K562 (cell line): ENCODE measurements at regions not wholly inside any gene's neighbourhood (a gene's known extent, or its start where the extent isn't known, plus 50 kb on each side); places are given as distances from the start of the nearest gene placed in this dataset.

Experiments used
- ATAC-seq: fragments of 200-7000 bp; cut with Tn5 transposase; 3 replicates; pipeline ENCODE4 v1.9.1; 2020; ENCODE audit warnings: moderate library complexity
- BruUV-seq: library from RNA; stranded (reverse); fragments of 400-500 nt; replicated peaks from 2 replicates; lab custom pipeline; 2021; lab: Mats Ljungman, UMichigan
- CTCF ChIA-PET: fragments of 300-600 bp; formaldehyde crosslinking; extraction: SDS; loops from one replicate; lab custom pipeline; 2021; ENCODE audit warnings: low intra/inter-chr PET ratio; lab: Yijun Ruan, JAX
- POLR2A ChIA-PET: fragments of 300-600, 350-650 bp; sonication (Branson Sonifier 250); formaldehyde crosslinking; extraction: SDS; loops from one replicate; lab custom pipeline; 2021; ENCODE audit warnings: antibody characterized with exemption, inconsistent platforms; lab: Yijun Ruan, JAX
- DNase-seq, 4 experiments: peaks; one replicate each; pipeline versions ENCODE4 v3.0.0 to v3.0.0-alpha.2; 2011 to 2018; ENCODE audit warnings: low spot score in 3 of 4, mixed read lengths in 3 of 4; ENCODE audit errors: extremely low read depth in 1 of 4
- FAIRE-seq: peaks from 2 replicates; lab custom pipeline; 2011; peaks lifted over from hg19 to GRCh38; lab: Jason Lieb, UNC
- H2AFZ ChIP-seq: 2 replicates; pipeline ENCODE4 v1.6.0; 2011; ENCODE audit warnings: low read depth, low read length, control low read depth, inconsistent platforms
- H3K27ac ChIP-seq: fragments of 200-600 bp; 3 replicates; pipeline ENCODE4 v1.8.0; 2011; ENCODE audit warnings: low read depth, mild to moderate bottlenecking, control low read depth, inconsistent platforms, low read length, moderate library complexity, mixed read lengths; ENCODE audit errors: extremely low read depth
- H3K27me3 ChIP-seq, 2 experiments: fragments of 300-600 bp in 1 of 2; 2 replicates in 1 of 2; 3 replicates in 1 of 2; pipeline versions ENCODE4 v1.6.0 to v1.8.0; 2011; ENCODE audit warnings: inconsistent platforms in 2 of 2, low read length in 2 of 2, mild to moderate bottlenecking in 1 of 2, mixed read lengths in 1 of 2, moderate library complexity in 1 of 2; ENCODE audit not compliant: control insufficient read depth in 2 of 2, insufficient read depth in 2 of 2
- H3K36me3 ChIP-seq: fragments of 300-600 bp; 3 replicates; pipeline ENCODE4 v1.8.0; 2011; ENCODE audit warnings: mild to moderate bottlenecking, low read length, inconsistent platforms; ENCODE audit not compliant: control insufficient read depth, insufficient read depth
- H3K4me1 ChIP-seq, 2 experiments: fragments of 200-600 bp in 1 of 2; replicated peaks in 1 of 2; 2 replicates in 1 of 2; 3 replicates in 1 of 2; pipeline versions ENCODE4 v1.5.1 to v1.8.0; 2011; ENCODE audit warnings: inconsistent platforms in 2 of 2, low read length in 2 of 2, mild to moderate bottlenecking in 1 of 2, mixed read lengths in 1 of 2, moderate library complexity in 1 of 2; ENCODE audit not compliant: control insufficient read depth in 2 of 2, insufficient read depth in 2 of 2
- H3K4me2 ChIP-seq: 2 replicates; pipeline ENCODE4 v1.6.1; 2011; ENCODE audit warnings: low read length, control low read depth, inconsistent platforms, mixed read lengths; ENCODE audit not compliant: insufficient read depth
- H3K4me3 ChIP-seq: fragments of 200-600 bp; sonication (generic), shearing (Covaris generic); 2 replicates; pipeline ENCODE4 v1.5.1; 2016; ENCODE audit warnings: control low read depth, inconsistent platforms
- H3K79me2 ChIP-seq: fragments of 200-600 bp; 3 replicates; pipeline ENCODE4 v1.8.0; 2011; ENCODE audit warnings: low read length, inconsistent platforms; ENCODE audit not compliant: control insufficient read depth, insufficient read depth
- H3K9ac ChIP-seq, 2 experiments: 2 replicates each; pipeline versions ENCODE4 v1.6.0 to v1.6.1; 2011; ENCODE audit warnings: low read depth in 2 of 2, low read length in 2 of 2, control low read depth in 1 of 2, inconsistent platforms in 1 of 2, mild to moderate bottlenecking in 1 of 2, mixed read lengths in 1 of 2; ENCODE audit not compliant: insufficient read depth in 1 of 2
- H3K9me1 ChIP-seq: one replicate; pipeline ENCODE4 v1.6.0; 2011; ENCODE audit warnings: inconsistent platforms, mild to moderate bottlenecking, low read length, moderate library complexity; ENCODE audit not compliant: control insufficient read depth, insufficient read depth
- H3K9me3 ChIP-seq: replicated peaks from 2 replicates; pipeline ENCODE4 v1.5.1; 2011; ENCODE audit warnings: low read depth, low read length, inconsistent platforms; ENCODE audit not compliant: control insufficient read depth, insufficient read depth
- H4K20me1 ChIP-seq: replicated peaks from 2 replicates; pipeline ENCODE4 v1.6.1; 2011; ENCODE audit warnings: low read length, inconsistent platforms, mixed read lengths; ENCODE audit not compliant: control insufficient read depth, insufficient read depth
- CBX5 ChIP-seq: IDR thresholded peaks from 2 replicates; pipeline ENCODE4 v1.6.1; 2014; ENCODE audit warnings: low read depth, borderline replicate concordance
- HMGXB4 ChIP-seq: sonication (generic); formaldehyde crosslinking; IDR thresholded peaks from 2 replicates; pipeline ENCODE4 v1.8.1; 2023; ENCODE audit warnings: mild to moderate bottlenecking, missing genetic modification reagents
- KDM1A ChIP-seq, 2 experiments: fragments of 450-650 bp; IDR thresholded peaks; 2 replicates each; pipeline ENCODE4 v1.6.1; 2016; ENCODE audit warnings: mild to moderate bottlenecking in 2 of 2
- KLF6 ChIP-seq: fragments of 250-450 bp; sonication (Bioruptor Pico); IDR thresholded peaks from 2 replicates; pipeline ENCODE4 v1.4.0; 2020; ENCODE audit warnings: mild to moderate bottlenecking, moderate library complexity, borderline replicate concordance
- MLX ChIP-seq, 2 experiments: fragments of 450-650 bp in 1 of 2; sonication (generic) in 1 of 2; formaldehyde crosslinking; conservative IDR thresholded peaks; 2 replicates each; pipeline versions ENCODE4 v1.4.0 to v1.8.1; 2020 to 2022; ENCODE audit warnings: mild to moderate bottlenecking in 1 of 2, missing genetic modification reagents in 1 of 2
- PBX2 ChIP-seq, 2 experiments: IDR thresholded peaks in 1 of 2; conservative IDR thresholded peaks in 1 of 2; 2 replicates each; pipeline ENCODE4 v1.6.1; 2016; ENCODE audit warnings: low read depth in 2 of 2, mild to moderate bottlenecking in 1 of 2, missing compliant biosample characterization in 1 of 2, missing genetic modification characterization in 1 of 2, moderate library complexity in 1 of 2
- SMARCE1 ChIP-seq: fragments of 450-650 bp; IDR thresholded peaks from 2 replicates; pipeline ENCODE4 v1.7.1; 2016; ENCODE audit warnings: mild to moderate bottlenecking
- SPI1 ChIP-seq: IDR thresholded peaks from 2 replicates; pipeline ENCODE4 v1.6.1; 2011; ENCODE audit warnings: low read depth, low read length, control low read depth, borderline replicate concordance
- ZNF717 ChIP-seq: fragments of 250-450 bp; sonication (Bioruptor Pico); IDR thresholded peaks from 2 replicates; pipeline ENCODE4 v1.5.0; 2021
- ZNF780A ChIP-seq: fragments of 250-450 bp; sonication (Bioruptor Pico); IDR thresholded peaks from 2 replicates; pipeline ENCODE4 v1.5.0; 2021; ENCODE audit warnings: mild to moderate bottlenecking
- WGBS: fragments of 100-300 bp; shearing (Covaris generic); methylation state at CpG from one replicate; pipeline ENCODE4 v1.1.6; 2016; ENCODE audit warnings: low coverage, mixed read lengths; ENCODE audit not compliant: insufficient coverage; ENCODE audit errors: missing lambda C conversion rate; 5-methylcytosine and 5-hydroxymethylcytosine counted together
- in situ Hi-C: fragments of 300-500 bp; cut with MboI; formaldehyde crosslinking; loops from 4 replicates; pipeline ENCODE4 v1.15.0; 2018; ENCODE audit warnings: inconsistent platforms, mixed read lengths
- intact Hi-C: fragments of 100-400 bp; cut with micrococcal nuclease; formaldehyde crosslinking; loops from 2 replicates; pipeline ENCODE4 v1.14.2; 2022
- TF ChIP-seq, protein P1 (sequence below): fragments of 250-450 bp; sonication (Bioruptor Pico); IDR thresholded peaks from 2 replicates; pipeline ENCODE4 v1.8.0; 2022; ENCODE audit warnings: moderate library complexity, mild to moderate bottlenecking, inconsistent platforms
- TF ChIP-seq, protein P2 (sequence below): fragments of 450-650 bp; IDR thresholded peaks from 2 replicates; pipeline ENCODE4 v1.6.1; 2016; ENCODE audit warnings: low read depth, mild to moderate bottlenecking, moderate library complexity

DNA sequence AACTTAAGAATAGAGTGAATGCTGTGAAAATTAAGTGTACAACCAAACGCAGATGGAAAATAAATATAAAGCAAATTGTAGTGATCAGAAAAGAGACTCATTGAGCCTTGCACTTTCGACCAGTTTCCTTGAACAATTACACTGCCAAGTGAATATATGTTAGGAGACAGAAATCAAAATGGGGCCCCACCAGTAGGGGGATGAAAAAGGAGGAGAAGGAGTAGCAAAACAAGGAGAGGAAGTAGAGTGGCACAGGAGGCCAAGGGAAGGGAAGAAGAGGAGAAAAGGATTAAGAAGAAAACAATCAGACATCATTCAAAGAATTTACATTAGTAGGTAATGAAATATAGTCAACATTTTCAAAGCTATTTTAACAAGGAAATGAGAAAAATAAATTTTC is 1770.6 kb downstream of the PLA2G4A start:
- ChIA-PET POLR2A (no interaction called here), CTCF (no interaction called here)
- no peaks in the 10 kb centered on the region; the same call in 1 of the 2 replicates for H3K9me3 ChIP-seq
- H3K27ac ChIP-seq, result no peak overlapping the region
- 0% methylated on average over 2 of the region's 2 CpGs for WGBS
- no peak for DNase-seq
- no peaks in the 10 kb centered on the region for H3K9me1 ChIP-seq
- no peaks in the 10 kb centered on the region for H3K27me3 ChIP-seq
- BruUV-seq, result no TSS peak
- intact Hi-C loops, result no loop called here
- no peaks in the 10 kb centered on the region for H4K20me1 ChIP-seq
- H3K9ac ChIP-seq, result no peak overlapping the region
- H3K4me2 ChIP-seq, result no peak overlapping the region
- in situ Hi-C loops, result no loop called here
- no peak for ATAC-seq
- no peaks in the 10 kb centered on the region for H3K79me2 ChIP-seq
- no peak overlapping the region for H2AFZ ChIP-seq
- TF ChIP-seq PBX2 (CRISPR knock-in tag; IDR thresholded peaks at IDR 0.05; ENCODE audit: low read depth), result no peak
- TF ChIP-seq PBX2 (tag; conservative IDR thresholded peaks at IDR 0.05; ENCODE audit: low read depth), result no peak
- no peak for TF ChIP-seq MLX (CRISPR knock-in tag; conservative IDR thresholded peaks at IDR 0.05)
- TF ChIP-seq SMARCE1, result no peak
- TF ChIP-seq KDM1A (IDR thresholded peaks at IDR 0.05), result no peak
- TF ChIP-seq ZNF717, result no peak
- no peak for TF ChIP-seq ZNF780A (CRISPR knock-in tag)
- TF ChIP-seq SPI1, result no peak
- TF ChIP-seq, protein P1, sequence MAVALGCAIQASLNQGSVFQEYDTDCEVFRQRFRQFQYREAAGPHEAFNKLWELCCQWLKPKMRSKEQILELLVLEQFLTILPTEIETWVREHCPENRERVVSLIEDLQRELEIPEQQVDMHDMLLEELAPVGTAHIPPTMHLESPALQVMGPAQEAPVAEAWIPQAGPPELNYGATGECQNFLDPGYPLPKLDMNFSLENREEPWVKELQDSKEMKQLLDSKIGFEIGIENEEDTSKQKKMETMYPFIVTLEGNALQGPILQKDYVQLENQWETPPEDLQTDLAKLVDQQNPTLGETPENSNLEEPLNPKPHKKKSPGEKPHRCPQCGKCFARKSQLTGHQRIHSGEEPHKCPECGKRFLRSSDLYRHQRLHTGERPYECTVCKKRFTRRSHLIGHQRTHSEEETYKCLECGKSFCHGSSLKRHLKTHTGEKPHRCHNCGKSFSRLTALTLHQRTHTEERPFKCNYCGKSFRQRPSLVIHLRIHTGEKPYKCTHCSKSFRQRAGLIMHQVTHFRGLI (CRISPR knock-in tag), result no peak
- TF ChIP-seq, protein P2, sequence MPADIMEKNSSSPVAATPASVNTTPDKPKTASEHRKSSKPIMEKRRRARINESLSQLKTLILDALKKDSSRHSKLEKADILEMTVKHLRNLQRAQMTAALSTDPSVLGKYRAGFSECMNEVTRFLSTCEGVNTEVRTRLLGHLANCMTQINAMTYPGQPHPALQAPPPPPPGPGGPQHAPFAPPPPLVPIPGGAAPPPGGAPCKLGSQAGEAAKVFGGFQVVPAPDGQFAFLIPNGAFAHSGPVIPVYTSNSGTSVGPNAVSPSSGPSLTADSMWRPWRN, result no peak
- TF ChIP-seq HMGXB4 (CRISPR knock-in tag), result no peak
- TF ChIP-seq KLF6 (CRISPR knock-in tag), result no peak
- no peak for TF ChIP-seq CBX5
- FAIRE-seq, result no peak
- H3K4me3 ChIP-seq, result no peak overlapping the region
- no peaks in the 10 kb centered on the region for H3K36me3 ChIP-seq
- no peaks in the 10 kb centered on the region for H3K4me1 ChIP-seq
